K562 (cell line): ENCODE measurements at regions not wholly inside any gene's neighbourhood (a gene's known extent, or its start where the extent isn't known, plus 50 kb on each side); places are given as distances from the start of the nearest gene placed in this dataset.

Experiments used
- ARID3A ChIP-seq: IDR thresholded peaks from 2 replicates; pipeline ENCODE4 v1.6.1; 2012; ENCODE audit warnings: low read depth, low read length, improper control_type of control experiment, borderline replicate concordance
- ATF4 ChIP-seq: fragments of 450-650 bp; formaldehyde crosslinking; IDR thresholded peaks from 2 replicates; pipeline ENCODE4 v1.4.0; 2022; ENCODE audit warnings: mild to moderate bottlenecking, moderate library complexity
- CUX1 ChIP-seq: fragments of 200-800 bp; sonication (Bioruptor generic); IDR thresholded peaks from 2 replicates; pipeline ENCODE4 v1.6.1; 2016; ENCODE audit warnings: missing genetic modification characterization, missing compliant biosample characterization
- GTF2F1 ChIP-seq: IDR thresholded peaks from 2 replicates; pipeline ENCODE4 v1.6.1; 2011; ENCODE audit warnings: low read depth, low read length, improper control_type of control experiment
- HDAC2 ChIP-seq: fragments of 450-650 bp; IDR thresholded peaks from 2 replicates; pipeline ENCODE4 v1.6.1; 2016; ENCODE audit warnings: mild to moderate bottlenecking
- NEUROD1 ChIP-seq: fragments of 150-350 bp; IDR thresholded peaks from 2 replicates; pipeline ENCODE4 v1.6.1; 2014; ENCODE audit warnings: borderline replicate concordance, low read length, low read depth; ENCODE audit not compliant: partially characterized antibody
- NONO ChIP-seq, 2 experiments: fragments of 200-400 bp in 1 of 2; fragments of 450-650 bp in 1 of 2; formaldehyde crosslinking in 1 of 2; IDR thresholded peaks; 2 replicates each; pipeline ENCODE4 v1.6.1; 2017; ENCODE audit warnings: low read depth in 2 of 2, mild to moderate bottlenecking in 2 of 2, moderate library complexity in 2 of 2, low read length in 1 of 2
- ZNF407 ChIP-seq: fragments of 450-650 bp; IDR thresholded peaks from 2 replicates; pipeline ENCODE4 v1.6.1; 2016; ENCODE audit warnings: low read depth

- TF ChIP-seq ARID3A (no peak), ATF4 (no peak), GTF2F1 (no peak), NONO (IDR thresholded peaks at IDR 0.05; ENCODE audit: low read depth in 2 of 2, low read length in 1 of 2) (no peak), CUX1 (CRISPR knock-in tag) (no peak), HDAC2 (no peak), ZNF407 (no peak), NEUROD1 (no peak)
These were observed 80.6 kb upstream of the LINGO1 start (continued) for GRCh38 chr15:77713281-77713680.
